ENCODE measurements at regions not wholly inside any gene's neighbourhood (a gene's known extent, or its start where the extent isn't known, plus 50 kb on each side); places are given as distances from the start of the nearest gene placed in this dataset.

GRCh38 chr4:108473163-108473720 is 147.1 kb upstream of the RPL34 start:
- Histone ChIP-seq H3K36me3 (ENCODE audit: control insufficient read depth, insufficient read depth, low read length) (no peaks in the 10 kb centered on the region), H3K27me3 (ENCODE audit: control insufficient read depth, insufficient read depth, low read length) (no peaks in the 10 kb centered on the region), H3K4me3 (ENCODE audit: low read depth, low read length) (no peak overlapping the region)
- TF ChIP-seq, protein P1, sequence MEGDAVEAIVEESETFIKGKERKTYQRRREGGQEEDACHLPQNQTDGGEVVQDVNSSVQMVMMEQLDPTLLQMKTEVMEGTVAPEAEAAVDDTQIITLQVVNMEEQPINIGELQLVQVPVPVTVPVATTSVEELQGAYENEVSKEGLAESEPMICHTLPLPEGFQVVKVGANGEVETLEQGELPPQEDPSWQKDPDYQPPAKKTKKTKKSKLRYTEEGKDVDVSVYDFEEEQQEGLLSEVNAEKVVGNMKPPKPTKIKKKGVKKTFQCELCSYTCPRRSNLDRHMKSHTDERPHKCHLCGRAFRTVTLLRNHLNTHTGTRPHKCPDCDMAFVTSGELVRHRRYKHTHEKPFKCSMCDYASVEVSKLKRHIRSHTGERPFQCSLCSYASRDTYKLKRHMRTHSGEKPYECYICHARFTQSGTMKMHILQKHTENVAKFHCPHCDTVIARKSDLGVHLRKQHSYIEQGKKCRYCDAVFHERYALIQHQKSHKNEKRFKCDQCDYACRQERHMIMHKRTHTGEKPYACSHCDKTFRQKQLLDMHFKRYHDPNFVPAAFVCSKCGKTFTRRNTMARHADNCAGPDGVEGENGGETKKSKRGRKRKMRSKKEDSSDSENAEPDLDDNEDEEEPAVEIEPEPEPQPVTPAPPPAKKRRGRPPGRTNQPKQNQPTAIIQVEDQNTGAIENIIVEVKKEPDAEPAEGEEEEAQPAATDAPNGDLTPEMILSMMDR (IDR thresholded peaks at IDR 0.05; ENCODE audit: insufficient read depth, low read length, severe bottlenecking): no peak
- no peak for FAIRE-seq
- peak; percentile 4 for DNase-seq (ENCODE audit: low read depth)

DNA sequence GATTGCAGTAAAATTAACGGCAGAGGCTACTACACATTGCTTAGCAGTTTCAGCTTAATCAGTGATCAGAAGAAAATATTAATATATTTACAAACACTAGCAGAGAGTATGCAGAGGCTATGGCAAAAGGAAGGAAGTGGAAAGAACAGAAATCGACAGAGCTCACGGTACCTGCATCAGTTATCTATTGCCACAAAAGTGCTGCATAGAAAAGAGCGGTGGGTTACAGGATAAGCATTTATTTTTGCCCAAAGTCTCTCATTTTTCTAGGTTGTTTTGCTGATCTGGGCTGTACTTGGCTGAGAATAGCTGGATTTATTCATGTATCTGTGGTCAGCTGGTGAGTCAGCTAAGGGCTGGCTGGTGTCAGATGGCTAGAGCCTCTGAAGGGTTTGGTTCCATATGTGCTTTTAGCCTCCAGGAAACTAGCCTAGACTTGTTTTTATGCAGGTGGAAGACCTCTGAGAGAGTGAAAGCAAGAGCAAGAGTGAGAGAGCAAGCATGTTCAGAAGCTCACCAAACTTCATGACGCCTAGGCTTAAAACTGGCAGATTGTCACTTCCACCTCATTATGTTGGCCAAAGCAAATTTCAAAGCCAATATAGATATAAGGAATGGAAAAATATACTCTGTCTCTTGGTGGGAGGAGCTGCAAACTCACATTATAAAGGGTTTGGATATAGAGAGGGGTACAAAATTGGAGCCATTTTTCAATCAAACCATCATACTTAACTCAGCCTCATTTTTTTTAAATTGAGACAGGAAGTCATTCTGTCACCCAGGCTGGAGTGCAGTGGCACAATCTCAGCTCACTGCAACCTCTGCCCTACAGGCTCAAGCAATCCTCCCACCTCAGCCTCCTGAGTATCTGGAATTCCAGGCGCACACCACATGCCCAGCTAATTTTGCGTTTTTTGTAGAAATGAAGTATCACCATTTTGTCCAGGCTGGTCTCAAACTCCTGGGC is 153.2 kb upstream of the RPL34 start:
- H3K4me3 ChIP-seq (ENCODE audit: low read depth, low read length): no peak overlapping the region
- H3K36me3 ChIP-seq (ENCODE audit: control insufficient read depth, insufficient read depth, low read length): no peaks in the 10 kb centered on the region
- TF ChIP-seq, protein P1 (IDR thresholded peaks at IDR 0.05; ENCODE audit: insufficient read depth, low read length, severe bottlenecking): no peak
- DNase-seq (ENCODE audit: low read depth) (peak; percentile 88), FAIRE-seq (no peak)
- no peaks in the 10 kb centered on the region for H3K27me3 ChIP-seq (ENCODE audit: control insufficient read depth, insufficient read depth, low read length)

DNA sequence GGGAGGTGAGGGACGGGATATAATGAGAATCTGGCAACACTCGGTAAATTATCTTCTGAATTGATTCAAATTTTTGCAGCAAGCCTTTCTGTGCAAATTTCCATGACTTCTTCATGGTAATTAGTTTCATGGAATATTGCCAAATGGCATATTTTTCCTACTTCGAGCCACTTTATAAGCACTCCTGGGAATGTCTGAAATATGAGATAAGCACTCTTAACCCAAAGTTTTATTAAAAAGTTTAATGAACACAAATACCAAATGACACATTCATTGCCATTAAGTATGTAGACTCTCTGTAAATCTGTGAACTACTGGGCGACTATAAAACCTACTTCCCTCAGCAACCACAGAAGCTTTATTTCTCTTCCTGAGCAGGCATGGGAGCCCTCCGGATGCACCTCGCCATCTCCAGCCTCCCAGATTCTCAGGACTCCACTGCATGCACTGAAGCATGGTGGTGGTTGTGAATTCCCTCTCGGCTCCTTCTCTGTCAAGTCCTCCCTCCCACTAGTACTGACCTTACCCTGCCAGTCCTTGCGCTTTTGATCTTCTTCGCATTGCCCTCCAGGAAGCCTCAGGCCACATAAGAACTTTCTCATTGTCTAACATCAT is 154.4 kb upstream of the RPL34 start:
- Histone ChIP-seq H3K4me3 (ENCODE audit: low read depth, low read length) (no peak overlapping the region), H3K36me3 (ENCODE audit: control insufficient read depth, insufficient read depth, low read length) (no peaks in the 10 kb centered on the region), H3K27me3 (ENCODE audit: control insufficient read depth, insufficient read depth, low read length) (no peaks in the 10 kb centered on the region)
- FAIRE-seq (no peak), DNase-seq (ENCODE audit: low read depth) (no peak)
- TF ChIP-seq, protein P1 (IDR thresholded peaks at IDR 0.05; ENCODE audit: insufficient read depth, low read length, severe bottlenecking): no peak

DNA sequence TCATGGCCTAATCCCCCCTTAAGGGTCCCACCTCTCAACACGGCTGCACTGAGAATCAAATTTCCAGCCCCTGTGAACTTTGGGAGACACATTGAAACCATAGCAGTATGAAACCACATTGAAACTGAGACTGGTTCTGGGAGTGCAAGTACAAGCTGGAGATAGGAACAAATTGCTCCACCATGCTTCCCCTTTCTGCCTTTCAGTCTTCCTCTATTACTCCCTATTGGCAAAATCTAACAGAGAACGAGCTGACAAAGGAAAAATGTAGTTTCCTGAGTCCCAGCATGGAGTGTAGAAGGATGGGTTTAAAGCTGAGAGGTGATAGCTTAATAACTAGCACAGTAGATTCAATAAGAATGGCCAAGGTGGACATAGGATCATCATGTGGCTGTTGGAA is 161.7 kb upstream of the RPL34 start:
- TF ChIP-seq, protein P1 (IDR thresholded peaks at IDR 0.05; ENCODE audit: insufficient read depth, low read length, severe bottlenecking): no peak
- no peaks in the 10 kb centered on the region for H3K36me3 ChIP-seq (ENCODE audit: control insufficient read depth, insufficient read depth, low read length)
- FAIRE-seq: peak; percentile 90
- H3K4me3 ChIP-seq (ENCODE audit: low read depth, low read length): no peak overlapping the region
- peaks cover 2% of the 10 kb centered on the region for H3K27me3 ChIP-seq (ENCODE audit: control insufficient read depth, insufficient read depth, low read length)
- no peak for DNase-seq (ENCODE audit: low read depth)

- peaks cover 2% of the 10 kb centered on the region for H3K27me3 ChIP-seq (ENCODE audit: control insufficient read depth, insufficient read depth, low read length)
- DNase-seq (ENCODE audit: low read depth) (no peak), FAIRE-seq (no peak)
- no peak overlapping the region for H3K4me3 ChIP-seq (ENCODE audit: low read depth, low read length)
- TF ChIP-seq, protein P1 (IDR thresholded peaks at IDR 0.05; ENCODE audit: insufficient read depth, low read length, severe bottlenecking): no peak
- H3K36me3 ChIP-seq (ENCODE audit: control insufficient read depth, insufficient read depth, low read length): no peaks in the 10 kb centered on the region
These were observed 166.1 kb upstream of the RPL34 start for GRCh38 chr4:108454227-108454626.
